B cell (primary cell): ENCODE measurements at regions not wholly inside any gene's neighbourhood (a gene's known extent, or its start where the extent isn't known, plus 50 kb on each side); places are given as distances from the start of the nearest gene placed in this dataset.

ENCODE experiments used
- EZH2 ChIP-seq: IDR thresholded peaks from 2 replicates; pipeline ENCODE4 v1.6.1; 2012; ENCODE audit warnings: borderline replicate concordance, low read depth, mild to moderate bottlenecking, moderate library complexity, low read length; ENCODE audit not compliant: insufficient read depth, poor library complexity, severe bottlenecking
- TF ChIP-seq, protein P1 (sequence below): fragments of 200-600 bp; IDR thresholded peaks from one replicate; pipeline ENCODE4 v1.8.0; 2022; ENCODE audit warnings: antibody characterized with exemption, mild to moderate bottlenecking

- TF ChIP-seq, protein P1, sequence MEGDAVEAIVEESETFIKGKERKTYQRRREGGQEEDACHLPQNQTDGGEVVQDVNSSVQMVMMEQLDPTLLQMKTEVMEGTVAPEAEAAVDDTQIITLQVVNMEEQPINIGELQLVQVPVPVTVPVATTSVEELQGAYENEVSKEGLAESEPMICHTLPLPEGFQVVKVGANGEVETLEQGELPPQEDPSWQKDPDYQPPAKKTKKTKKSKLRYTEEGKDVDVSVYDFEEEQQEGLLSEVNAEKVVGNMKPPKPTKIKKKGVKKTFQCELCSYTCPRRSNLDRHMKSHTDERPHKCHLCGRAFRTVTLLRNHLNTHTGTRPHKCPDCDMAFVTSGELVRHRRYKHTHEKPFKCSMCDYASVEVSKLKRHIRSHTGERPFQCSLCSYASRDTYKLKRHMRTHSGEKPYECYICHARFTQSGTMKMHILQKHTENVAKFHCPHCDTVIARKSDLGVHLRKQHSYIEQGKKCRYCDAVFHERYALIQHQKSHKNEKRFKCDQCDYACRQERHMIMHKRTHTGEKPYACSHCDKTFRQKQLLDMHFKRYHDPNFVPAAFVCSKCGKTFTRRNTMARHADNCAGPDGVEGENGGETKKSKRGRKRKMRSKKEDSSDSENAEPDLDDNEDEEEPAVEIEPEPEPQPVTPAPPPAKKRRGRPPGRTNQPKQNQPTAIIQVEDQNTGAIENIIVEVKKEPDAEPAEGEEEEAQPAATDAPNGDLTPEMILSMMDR = no peak
- TF ChIP-seq EZH2 = no peak
These were observed 712.1 kb downstream of the TBC1D32 start for GRCh38 chr6:120622127-120622631.
